ENCODE measurements at regions not wholly inside any gene's neighbourhood (a gene's known extent, or its start where the extent isn't known, plus 50 kb on each side); places are given as distances from the start of the nearest gene placed in this dataset.

DNA sequence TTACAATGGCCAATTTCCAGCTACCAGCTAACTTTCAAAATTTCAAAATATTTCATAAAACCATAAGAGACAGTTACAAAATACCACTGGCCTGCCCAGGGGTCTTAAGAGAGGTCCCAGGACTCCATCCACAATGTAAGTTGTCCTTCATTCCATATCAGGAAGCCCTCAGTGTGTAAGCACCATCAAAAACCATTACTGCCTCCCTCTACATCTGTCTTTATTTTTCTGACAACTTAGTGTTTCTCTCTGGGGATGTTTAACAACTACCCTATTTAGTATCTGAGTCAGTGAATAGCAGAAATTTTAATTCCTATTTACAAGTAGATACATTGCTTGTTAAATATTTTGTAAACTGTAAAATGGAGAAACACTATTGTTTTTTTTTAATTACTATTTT is 339.3 kb upstream of the ADAMTS5 start:
- Mint-ChIP-seq H3K36me3 (ENCODE audit: low read depth) (no peaks in the 10 kb centered on the region), H3K27ac (no peak overlapping the region), H3K9me3 (no peaks in the 10 kb centered on the region), H3K4me3 (no peak overlapping the region), H3K27me3 (ENCODE audit: low read depth, poor library complexity) (no peaks in the 10 kb centered on the region), H3K4me1 (no peaks in the 10 kb centered on the region)
- TF ChIP-seq CTCF (IDR thresholded peaks at IDR 0.05) = no peak
- no peak for DNase-seq

DNA sequence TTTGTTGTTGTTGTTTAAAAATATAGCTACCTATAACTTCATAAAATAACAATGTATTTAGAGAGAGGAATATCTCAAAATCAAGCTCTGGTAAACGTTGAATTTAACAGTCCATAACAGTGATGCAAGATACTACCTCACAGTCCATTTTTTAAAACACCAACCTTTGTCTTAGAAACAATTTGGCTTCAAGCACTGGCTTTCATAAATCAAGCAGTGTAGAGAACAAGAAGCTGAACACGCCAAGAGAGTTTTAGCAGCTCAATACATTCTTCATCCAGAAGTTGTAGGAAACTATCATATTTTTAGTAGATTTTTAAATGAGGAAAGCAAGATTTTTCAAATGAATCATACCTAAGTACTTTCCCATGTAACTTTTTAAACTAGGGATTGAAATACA is 334.3 kb upstream of the ADAMTS5 start:
- no peak for TF ChIP-seq CTCF (IDR thresholded peaks at IDR 0.05)
- no peak for DNase-seq
- Mint-ChIP-seq H3K4me1 (no peaks in the 10 kb centered on the region), H3K27me3 (ENCODE audit: low read depth, poor library complexity) (no peaks in the 10 kb centered on the region), H3K4me3 (no peak overlapping the region), H3K9me3 (no peaks in the 10 kb centered on the region), H3K27ac (no peak overlapping the region), H3K36me3 (ENCODE audit: low read depth) (no peaks in the 10 kb centered on the region)

GRCh38 chr21:27300770-27301169 is 333.9 kb upstream of the ADAMTS5 start:
- no peak for DNase-seq
- Mint-ChIP-seq H3K27ac (no peak overlapping the region), H3K9me3 (no peaks in the 10 kb centered on the region), H3K4me1 (no peaks in the 10 kb centered on the region), H3K27me3 (ENCODE audit: low read depth, poor library complexity) (no peaks in the 10 kb centered on the region), H3K4me3 (no peak overlapping the region), H3K36me3 (ENCODE audit: low read depth) (no peaks in the 10 kb centered on the region)
- TF ChIP-seq CTCF (IDR thresholded peaks at IDR 0.05) = no peak

DNA sequence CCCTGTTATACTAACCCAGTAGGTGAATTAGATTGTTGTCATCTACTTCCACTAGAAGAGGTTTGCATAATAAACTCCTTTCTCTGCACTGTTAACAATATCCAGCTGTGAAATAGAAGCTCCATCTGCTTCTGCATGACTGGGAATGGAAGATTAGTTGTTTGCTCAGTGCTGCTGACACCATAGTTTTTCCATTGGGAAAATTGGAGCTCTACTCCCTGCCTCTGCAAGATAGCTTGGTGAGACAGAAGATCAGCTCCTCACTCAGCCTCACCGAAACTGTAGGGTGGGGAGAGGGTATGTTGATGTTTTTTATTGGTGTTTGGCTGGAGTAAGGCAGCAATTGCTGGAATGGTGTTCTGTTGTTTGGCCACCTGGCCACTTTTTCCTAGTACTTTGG is 331.6 kb upstream of the ADAMTS5 start:
- TF ChIP-seq CTCF (IDR thresholded peaks at IDR 0.05) = no peak
- Mint-ChIP-seq H3K36me3 (ENCODE audit: low read depth) (no peaks in the 10 kb centered on the region), H3K4me1 (no peaks in the 10 kb centered on the region)

GRCh38 chr21:27293239-27293638 is 326.4 kb upstream of the ADAMTS5 start:
- Mint-ChIP-seq H3K9me3 (peaks cover 4% of the 10 kb centered on the region), H3K27ac (no peak overlapping the region), H3K27me3 (ENCODE audit: low read depth, poor library complexity) (peaks cover 4% of the 10 kb centered on the region), H3K4me1 (no peaks in the 10 kb centered on the region), H3K36me3 (ENCODE audit: low read depth) (no peaks in the 10 kb centered on the region), H3K4me3 (no peak overlapping the region)
- TF ChIP-seq CTCF (IDR thresholded peaks at IDR 0.05) = no peak
- no peak for DNase-seq

More for the DNA sequence above, 331.6 kb upstream of the ADAMTS5 start:
- no peak for DNase-seq
- Mint-ChIP-seq H3K27ac (no peak overlapping the region), H3K9me3 (no peaks in the 10 kb centered on the region), H3K4me3 (no peak overlapping the region), H3K27me3 (ENCODE audit: low read depth, poor library complexity) (peaks cover 4% of the 10 kb centered on the region)

- Mint-ChIP-seq H3K36me3 (ENCODE audit: low read depth) (no peaks in the 10 kb centered on the region), H3K27ac (no peak overlapping the region), H3K9me3 (peaks cover 9% of the 10 kb centered on the region), H3K27me3 (ENCODE audit: low read depth, poor library complexity) (peaks cover 4% of the 10 kb centered on the region), H3K4me3 (no peak overlapping the region), H3K4me1 (no peaks in the 10 kb centered on the region)
- TF ChIP-seq CTCF (IDR thresholded peaks at IDR 0.05) = no peak
- no peak for DNase-seq
Observed at GRCh38 chr21:27292783-27293182, 325.9 kb upstream of the ADAMTS5 start.

Measured in nephron progenitor cell (in vitro differentiated cells).